ENCODE measurements at regions not wholly inside any gene's neighbourhood (a gene's known extent, or its start where the extent isn't known, plus 50 kb on each side); places are given as distances from the start of the nearest gene placed in this dataset.

GRCh38 chr14:36245223-36245622 lies 68.7 kb upstream of the PTCSC3 start:
- DNase-seq = no peak

- no peak for DNase-seq
Observed at GRCh38 chr14:36243183-36243582, 66.7 kb upstream of the PTCSC3 start.

- no peak for DNase-seq
Observed at GRCh38 chr14:36241183-36241582, 64.7 kb upstream of the PTCSC3 start.

- DNase-seq = peak; percentile 38
Observed at GRCh38 chr14:36238666-36239363, 62.3 kb upstream of the PTCSC3 start.

GRCh38 chr14:36233217-36233616 lies 56.7 kb upstream of the PTCSC3 start:
- no peak for DNase-seq

GRCh38 chr14:36229262-36229661 lies 52.7 kb upstream of the PTCSC3 start:
- no peak for DNase-seq

GRCh38 chr14:36227802-36228201 lies 51.3 kb upstream of the PTCSC3 start:
- no peak for DNase-seq

GRCh38 chr14:36227344-36227743 lies 50.8 kb upstream of the PTCSC3 start:
- no peak for DNase-seq
